ENCODE measurements at regions not wholly inside any gene's neighbourhood (a gene's known extent, or its start where the extent isn't known, plus 50 kb on each side); places are given as distances from the start of the nearest gene placed in this dataset.
"Not testable (repeated sequence)": the region's sequence is repeated elsewhere in the genome, so short reads cannot be mapped to it uniquely, and the experiment has no call there.

DNA sequence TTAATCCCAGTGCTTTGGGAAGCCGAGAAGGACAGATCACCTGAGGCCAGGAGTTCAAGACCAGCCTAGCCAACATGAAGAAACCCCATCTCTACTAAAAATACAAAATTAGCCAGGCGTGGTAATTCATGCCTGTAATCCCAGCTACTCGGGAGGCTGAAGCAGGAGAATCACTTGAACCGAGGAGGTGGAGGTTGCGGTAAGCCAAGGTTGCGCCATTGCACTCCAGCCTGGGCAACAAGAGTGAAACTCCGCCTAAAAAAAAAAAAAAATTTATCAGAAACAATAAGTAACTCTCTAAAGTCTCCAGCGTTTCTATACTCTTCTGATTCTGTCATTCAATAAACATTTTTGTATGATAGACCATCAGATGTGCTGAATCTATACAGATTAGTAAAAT is 55.7 kb upstream of the FNDC3B start:
- not testable (repeated sequence) for FAIRE-seq

DNA sequence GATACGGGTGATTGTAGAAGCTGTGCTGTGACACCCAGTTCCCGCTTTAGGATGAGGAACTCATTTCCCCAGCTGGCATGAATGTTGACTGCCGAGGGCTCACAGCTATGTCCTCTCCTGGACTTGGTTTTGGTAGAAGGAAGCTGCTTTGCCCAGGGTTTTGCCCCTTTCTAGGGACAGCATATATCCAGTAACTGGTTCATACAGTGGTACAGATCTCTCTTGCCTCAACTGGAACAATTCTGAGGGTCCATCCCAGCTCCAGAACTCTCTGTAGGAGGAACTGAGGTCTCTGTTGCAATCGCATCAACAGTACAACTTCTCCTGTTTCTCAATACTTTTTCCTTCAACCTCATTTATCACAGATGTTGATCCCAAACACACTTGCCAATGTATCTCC is 54.5 kb upstream of the FNDC3B start:
- no peak for FAIRE-seq

DNA sequence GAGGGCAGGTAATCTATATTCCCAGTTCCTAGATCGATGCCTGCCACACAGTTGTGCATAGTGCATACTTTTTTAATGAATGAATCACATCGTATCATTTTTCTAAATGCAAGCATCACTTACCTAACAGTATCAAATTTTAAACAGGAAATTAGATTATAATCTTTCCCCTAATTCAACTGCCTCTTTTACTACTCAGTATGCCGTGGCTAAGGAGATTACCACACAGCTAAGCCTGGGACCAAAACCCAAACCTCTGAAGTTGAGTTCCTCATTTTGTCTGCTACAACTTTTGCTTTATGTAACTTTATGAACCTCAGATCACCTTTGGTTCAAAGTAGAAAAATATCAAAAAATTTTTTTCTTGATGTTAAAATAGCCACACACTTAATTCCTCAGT is 53.2 kb upstream of the FNDC3B start:
- no peak for FAIRE-seq

DNA sequence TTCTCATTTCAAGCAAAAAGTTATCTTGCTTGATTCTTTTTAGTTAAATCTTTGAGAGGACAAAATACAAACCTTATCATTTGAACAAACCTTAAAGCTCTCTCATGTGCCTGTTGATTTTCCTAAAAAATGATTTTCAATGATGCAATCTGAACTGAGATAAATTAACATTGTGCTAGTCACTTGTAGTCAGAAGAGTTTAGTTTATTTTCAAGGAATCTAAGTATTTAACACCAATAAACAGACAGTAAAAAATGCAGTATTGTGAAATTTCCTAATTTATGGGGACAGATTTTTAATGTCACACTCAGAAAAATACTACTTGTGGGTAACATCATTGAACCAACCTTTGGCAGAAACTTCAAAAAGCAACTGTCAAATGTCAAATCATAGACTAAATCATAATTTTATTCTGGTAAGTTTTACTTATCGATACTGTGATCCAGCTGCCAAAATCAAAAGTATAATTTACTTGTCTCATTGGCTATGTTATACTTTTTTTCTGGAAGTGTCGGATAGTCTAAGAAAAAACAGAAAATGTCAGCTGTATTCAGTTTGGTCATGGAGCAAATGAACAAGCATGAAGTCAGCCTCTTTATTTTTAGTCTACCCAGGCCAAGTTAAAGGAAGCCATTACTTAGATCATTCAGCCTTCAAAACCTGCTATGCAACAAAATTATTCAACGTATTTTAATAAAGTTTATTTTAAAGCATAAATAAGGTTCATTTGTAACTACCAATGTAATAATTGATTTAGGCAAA is 52.4 kb upstream of the FNDC3B start:
- no peak for FAIRE-seq
